ENCODE measurements at regions not wholly inside any gene's neighbourhood (a gene's known extent, or its start where the extent isn't known, plus 50 kb on each side); places are given as distances from the start of the nearest gene placed in this dataset.

- TF ChIP-seq EZH2 (IDR thresholded peaks at IDR 0.05) (no peak), CTCF (IDR thresholded peaks at IDR 0.05 in 2 of 3, conservative IDR thresholded peaks at IDR 0.05 in 1 of 3; ENCODE audit: borderline replicate concordance in 1 of 3, insufficient read depth in 1 of 3, low read depth in 2 of 3, low read length in 2 of 3) (no peak), SP1 (IDR thresholded peaks at IDR 0.05; ENCODE audit: low read depth) (no peak), ZFX (IDR thresholded peaks at IDR 0.05) (no peak), YY1 (IDR thresholded peaks at IDR 0.05; ENCODE audit: extremely low read depth, insufficient replicate concordance, low read depth, low read length) (no peak), POLR2A (IDR thresholded peaks at IDR 0.05; ENCODE audit: borderline replicate concordance, extremely low read depth, insufficient read depth, insufficient read length) (no peak)
- TF ChIP-seq, protein P1, sequence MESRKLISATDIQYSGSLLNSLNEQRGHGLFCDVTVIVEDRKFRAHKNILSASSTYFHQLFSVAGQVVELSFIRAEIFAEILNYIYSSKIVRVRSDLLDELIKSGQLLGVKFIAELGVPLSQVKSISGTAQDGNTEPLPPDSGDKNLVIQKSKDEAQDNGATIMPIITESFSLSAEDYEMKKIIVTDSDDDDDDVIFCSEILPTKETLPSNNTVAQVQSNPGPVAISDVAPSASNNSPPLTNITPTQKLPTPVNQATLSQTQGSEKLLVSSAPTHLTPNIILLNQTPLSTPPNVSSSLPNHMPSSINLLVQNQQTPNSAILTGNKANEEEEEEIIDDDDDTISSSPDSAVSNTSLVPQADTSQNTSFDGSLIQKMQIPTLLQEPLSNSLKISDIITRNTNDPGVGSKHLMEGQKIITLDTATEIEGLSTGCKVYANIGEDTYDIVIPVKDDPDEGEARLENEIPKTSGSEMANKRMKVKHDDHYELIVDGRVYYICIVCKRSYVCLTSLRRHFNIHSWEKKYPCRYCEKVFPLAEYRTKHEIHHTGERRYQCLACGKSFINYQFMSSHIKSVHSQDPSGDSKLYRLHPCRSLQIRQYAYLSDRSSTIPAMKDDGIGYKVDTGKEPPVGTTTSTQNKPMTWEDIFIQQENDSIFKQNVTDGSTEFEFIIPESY (IDR thresholded peaks at IDR 0.05; ENCODE audit: extremely low read depth, insufficient replicate concordance, low read length), result no peak
- TF ChIP-seq, protein P2, sequence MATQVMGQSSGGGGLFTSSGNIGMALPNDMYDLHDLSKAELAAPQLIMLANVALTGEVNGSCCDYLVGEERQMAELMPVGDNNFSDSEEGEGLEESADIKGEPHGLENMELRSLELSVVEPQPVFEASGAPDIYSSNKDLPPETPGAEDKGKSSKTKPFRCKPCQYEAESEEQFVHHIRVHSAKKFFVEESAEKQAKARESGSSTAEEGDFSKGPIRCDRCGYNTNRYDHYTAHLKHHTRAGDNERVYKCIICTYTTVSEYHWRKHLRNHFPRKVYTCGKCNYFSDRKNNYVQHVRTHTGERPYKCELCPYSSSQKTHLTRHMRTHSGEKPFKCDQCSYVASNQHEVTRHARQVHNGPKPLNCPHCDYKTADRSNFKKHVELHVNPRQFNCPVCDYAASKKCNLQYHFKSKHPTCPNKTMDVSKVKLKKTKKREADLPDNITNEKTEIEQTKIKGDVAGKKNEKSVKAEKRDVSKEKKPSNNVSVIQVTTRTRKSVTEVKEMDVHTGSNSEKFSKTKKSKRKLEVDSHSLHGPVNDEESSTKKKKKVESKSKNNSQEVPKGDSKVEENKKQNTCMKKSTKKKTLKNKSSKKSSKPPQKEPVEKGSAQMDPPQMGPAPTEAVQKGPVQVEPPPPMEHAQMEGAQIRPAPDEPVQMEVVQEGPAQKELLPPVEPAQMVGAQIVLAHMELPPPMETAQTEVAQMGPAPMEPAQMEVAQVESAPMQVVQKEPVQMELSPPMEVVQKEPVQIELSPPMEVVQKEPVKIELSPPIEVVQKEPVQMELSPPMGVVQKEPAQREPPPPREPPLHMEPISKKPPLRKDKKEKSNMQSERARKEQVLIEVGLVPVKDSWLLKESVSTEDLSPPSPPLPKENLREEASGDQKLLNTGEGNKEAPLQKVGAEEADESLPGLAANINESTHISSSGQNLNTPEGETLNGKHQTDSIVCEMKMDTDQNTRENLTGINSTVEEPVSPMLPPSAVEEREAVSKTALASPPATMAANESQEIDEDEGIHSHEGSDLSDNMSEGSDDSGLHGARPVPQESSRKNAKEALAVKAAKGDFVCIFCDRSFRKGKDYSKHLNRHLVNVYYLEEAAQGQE (IDR thresholded peaks at IDR 0.05; ENCODE audit: low read depth), result no peak
- TF ChIP-seq, protein P3, sequence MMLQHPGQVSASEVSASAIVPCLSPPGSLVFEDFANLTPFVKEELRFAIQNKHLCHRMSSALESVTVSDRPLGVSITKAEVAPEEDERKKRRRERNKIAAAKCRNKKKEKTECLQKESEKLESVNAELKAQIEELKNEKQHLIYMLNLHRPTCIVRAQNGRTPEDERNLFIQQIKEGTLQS (IDR thresholded peaks at IDR 0.05), result no peak
Observed at GRCh38 chr7:106423111-106423510, 138.3 kb upstream of the NAMPT start.

Measured in HCT116 (cell line).